ENCODE measurements at regions not wholly inside any gene's neighbourhood (a gene's known extent, or its start where the extent isn't known, plus 50 kb on each side); places are given as distances from the start of the nearest gene placed in this dataset.

GRCh38 chr4:64174247-64174882, 234.9 kb downstream of the TECRL start:
- Histone ChIP-seq H3K4me3 (no peak overlapping the region), H3K4me1 (no peaks in the 10 kb centered on the region), H3K27me3 (no peaks in the 10 kb centered on the region), H3K9me3 (no peaks in the 10 kb centered on the region), H3K27ac (no peak overlapping the region), H3K36me3 (no peaks in the 10 kb centered on the region)
- DNase-seq (ENCODE audit: low spot score in 2 of 2), result no peak
- 93 to 96% methylated on average over 10 to 13 of the region's 14 CpGs for WGBS, 2 donors
- TF ChIP-seq POLR2A (IDR thresholded peaks at IDR 0.05), result no peak
- no peak for TF ChIP-seq CTCF (IDR thresholded peaks at IDR 0.05)
- no peak for TF ChIP-seq EP300 (IDR thresholded peaks at IDR 0.05)

- Histone ChIP-seq H3K36me3 (no peaks in the 10 kb centered on the region), H3K27ac (no peak overlapping the region), H3K9me3 (no peaks in the 10 kb centered on the region), H3K27me3 (no peaks in the 10 kb centered on the region), H3K4me3 (no peak overlapping the region), H3K4me1 (peaks cover 0 to 7% (median 0%) of the 10 kb centered on the region in 4 donors)
- DNase-seq (ENCODE audit: low spot score in 2 of 2), result no peak
- TF ChIP-seq CTCF (IDR thresholded peaks at IDR 0.05) (no peak), EP300 (IDR thresholded peaks at IDR 0.05) (no peak), POLR2A (IDR thresholded peaks at IDR 0.05) (no peak)
- WGBS, 2 donors, result 37 to 47% methylated on average over 3 of the region's 3 CpGs
Observed at GRCh38 chr4:64166365-64166764, 242.9 kb downstream of the TECRL start.

DNA sequence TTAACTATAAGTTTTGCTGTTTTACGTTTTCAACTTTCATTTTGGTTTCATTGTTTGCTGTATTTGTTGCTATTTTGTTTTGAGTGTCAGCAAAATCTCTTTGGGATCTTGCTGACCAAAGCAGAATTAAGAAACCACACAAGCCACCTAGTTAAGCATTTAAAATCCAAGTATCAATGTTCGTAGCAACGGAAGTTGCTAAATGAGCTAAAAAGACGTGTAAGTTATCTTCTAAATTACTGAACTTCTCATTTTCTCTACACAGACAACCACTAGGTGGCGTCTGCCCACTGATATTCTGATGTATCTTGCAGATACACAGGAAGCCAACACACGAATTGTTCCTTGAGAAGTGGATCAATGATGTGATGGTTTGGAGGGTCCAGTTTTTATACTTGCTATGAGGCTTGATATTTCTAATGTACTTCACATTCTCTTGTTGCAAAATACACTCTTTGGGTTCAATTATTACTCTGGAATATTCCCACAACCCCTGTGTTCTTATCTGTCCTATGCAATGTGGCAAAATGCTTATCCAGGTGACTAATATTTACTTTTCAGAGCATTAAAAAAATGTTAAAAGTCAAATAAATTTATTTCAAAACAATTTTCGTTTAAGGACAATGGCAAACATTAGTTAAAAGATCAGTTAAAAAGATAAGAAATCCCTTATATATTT, 250.5 kb downstream of the TECRL start:
- H3K36me3 ChIP-seq, result no peaks in the 10 kb centered on the region
- H3K4me3 ChIP-seq, result peak overlapping the region in 1 of 4 donors; percentile 26
- no peaks in the 10 kb centered on the region for H3K9me3 ChIP-seq
- WGBS, 2 donors, result 10 to 11% methylated on average over 7 of the region's 7 CpGs
- no peak overlapping the region for H3K27ac ChIP-seq
- DNase-seq (ENCODE audit: low spot score in 2 of 2), result peak; percentile 33 to 84
- H3K4me1 ChIP-seq, result no peaks in the 10 kb centered on the region
- no peaks in the 10 kb centered on the region for H3K27me3 ChIP-seq
- TF ChIP-seq CTCF (IDR thresholded peaks at IDR 0.05) (peak; percentile 51 to 67 (median 56)), EP300 (IDR thresholded peaks at IDR 0.05) (no peak)

DNA sequence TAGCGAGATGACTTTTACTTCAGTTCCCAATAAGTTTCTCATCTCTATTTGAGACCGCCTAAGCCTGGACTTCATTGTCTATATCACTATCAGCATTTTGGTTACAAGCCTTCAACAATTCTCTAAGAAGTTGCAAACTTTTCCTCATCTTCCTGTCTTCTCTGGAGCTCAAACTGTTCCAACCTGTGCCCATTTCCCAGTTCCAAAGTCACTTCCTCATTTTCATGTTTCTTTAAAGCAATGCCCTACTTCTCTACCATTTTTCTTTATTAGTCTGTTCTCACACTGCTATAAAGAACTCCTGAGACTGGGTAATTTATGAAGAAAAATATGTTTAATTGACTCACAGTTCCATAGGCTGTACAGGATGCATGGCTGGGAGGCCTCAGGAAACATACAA, 251.9 kb downstream of the TECRL start:
- Histone ChIP-seq H3K4me1 (no peaks in the 10 kb centered on the region), H3K36me3 (no peaks in the 10 kb centered on the region), H3K4me3 (no peak overlapping the region), H3K9me3 (no peaks in the 10 kb centered on the region), H3K27ac (no peak overlapping the region), H3K27me3 (no peaks in the 10 kb centered on the region)
- TF ChIP-seq CTCF (IDR thresholded peaks at IDR 0.05) (no peak), EP300 (IDR thresholded peaks at IDR 0.05) (no peak), POLR2A (IDR thresholded peaks at IDR 0.05) (no peak)
- 80 to 96% methylated on average over 2 of the region's 2 CpGs for WGBS, 2 donors
- no peak for DNase-seq (ENCODE audit: low spot score in 2 of 2)

- no peaks in the 10 kb centered on the region for H3K9me3 ChIP-seq
- no peaks in the 10 kb centered on the region for H3K27me3 ChIP-seq
- no peak for TF ChIP-seq EP300 (IDR thresholded peaks at IDR 0.05)
- H3K27ac ChIP-seq, result no peak overlapping the region
- no peaks in the 10 kb centered on the region for H3K36me3 ChIP-seq
- no peak for DNase-seq (ENCODE audit: low spot score in 2 of 2)
- H3K4me3 ChIP-seq, result no peak overlapping the region
- H3K4me1 ChIP-seq, result no peaks in the 10 kb centered on the region
Observed at GRCh38 chr4:64156253-64156652, 253.0 kb downstream of the TECRL start.
